Small intestine (tissue), 7 donors: ENCODE measurements at regions not wholly inside any gene's neighbourhood (a gene's known extent, or its start where the extent isn't known, plus 50 kb on each side); places are given as distances from the start of the nearest gene placed in this dataset.
A peak's percentile ranks its signal among the peaks of the same experiment; 100 is the strongest.

ENCODE experiments used
- DNase-seq, 2 donors: peaks; one replicate each; pipeline versions ENCODE4 v3.0.0 to v3.0.0-alpha.2; 2013
- FAIRE-seq: peaks from 2 replicates; lab custom pipeline; 2012; peaks lifted over from hg19 to GRCh38; lab: Jason Lieb, UNC
- H3K27ac ChIP-seq, 3 donors: one replicate each; pipeline ENCODE4 v1.5.1; 2013; ENCODE audit warnings: low read length in 2 of 3, mild to moderate bottlenecking in 2 of 3, control low read depth in 1 of 3, inconsistent platforms in 1 of 3, low read depth in 1 of 3, moderate library complexity in 1 of 3
- H3K27me3 ChIP-seq, 3 donors: one replicate each; pipeline ENCODE4 v1.6.1; 2013; ENCODE audit warnings: low read length in 3 of 3, inconsistent platforms in 1 of 3; ENCODE audit not compliant: control insufficient read depth in 3 of 3, insufficient read depth in 3 of 3
- H3K36me3 ChIP-seq, 3 donors: one replicate each; pipeline ENCODE4 v1.6.1; 2013; ENCODE audit warnings: low read length in 3 of 3, inconsistent platforms in 1 of 3, low read depth in 1 of 3, mild to moderate bottlenecking in 1 of 3, moderate library complexity in 1 of 3; ENCODE audit not compliant: control insufficient read depth in 3 of 3, insufficient read depth in 2 of 3
- H3K4me1 ChIP-seq, 3 donors: one replicate each; pipeline ENCODE4 v1.6.1; 2013; ENCODE audit warnings: low read length in 2 of 3, inconsistent platforms in 1 of 3, low read depth in 1 of 3, mild to moderate bottlenecking in 1 of 3, moderate library complexity in 1 of 3; ENCODE audit not compliant: control insufficient read depth in 3 of 3, insufficient read depth in 2 of 3
- H3K4me3 ChIP-seq, 3 donors: one replicate each; pipeline ENCODE4 v1.5.1; 2013; ENCODE audit warnings: low read length in 3 of 3, control low read depth in 1 of 3, inconsistent platforms in 1 of 3, low read depth in 1 of 3, mild to moderate bottlenecking in 1 of 3, moderate library complexity in 1 of 3
- H3K9me3 ChIP-seq, 2 donors: one replicate each; pipeline ENCODE4 v1.6.1; 2013; ENCODE audit warnings: low read depth in 1 of 2, low read length in 1 of 2; ENCODE audit not compliant: control insufficient read depth in 2 of 2, insufficient read depth in 1 of 2
- WGBS, 3 donors: extraction: QIAGEN DNeasy Blood & Tissue Kit; methylation state at CpG; one replicate each; pipeline ENCODE4 v1.1.7; 2013; 5-methylcytosine and 5-hydroxymethylcytosine counted together
- donor health status: healthy with polysubstance abuse.
- donor health status: control.
- donor health status: control.
- donor health status: Bipolar disorder and iron deficiency.
- donor health status: healthy.

DNA sequence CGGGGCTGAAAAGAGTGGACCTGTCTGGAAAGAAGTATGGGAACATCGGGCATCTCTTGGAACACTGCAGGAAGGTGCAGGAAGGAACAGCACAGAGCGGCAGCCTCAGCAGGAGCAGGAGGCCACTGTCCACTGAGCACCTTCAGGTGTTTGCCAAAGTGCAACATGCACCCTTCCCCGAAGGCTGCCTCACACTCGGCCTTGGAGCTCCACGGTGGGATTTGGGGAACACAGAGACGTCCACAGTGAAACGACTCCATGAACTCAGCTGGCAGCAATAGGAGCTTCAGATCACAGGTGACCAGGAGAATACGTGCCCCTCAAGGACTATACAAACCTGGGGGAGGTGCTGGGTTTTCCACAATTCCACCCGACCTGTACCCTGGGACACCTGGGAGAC, 140.3 kb upstream of the RET start:
- Histone ChIP-seq H3K27ac (no peak overlapping the region), H3K4me1 (no peaks in the 10 kb centered on the region), H3K4me3 (no peak overlapping the region), H3K27me3 (peaks cover 6 to 29% (median 12%) of the 10 kb centered on the region in 3 donors), H3K9me3 (no peaks in the 10 kb centered on the region), H3K36me3 (no peaks in the 10 kb centered on the region)
- WGBS, 3 donors = 76 to 89% (median 88%) methylated on average over 10 of the region's 10 CpGs
- DNase-seq (no peak), FAIRE-seq (no peak)

DNA sequence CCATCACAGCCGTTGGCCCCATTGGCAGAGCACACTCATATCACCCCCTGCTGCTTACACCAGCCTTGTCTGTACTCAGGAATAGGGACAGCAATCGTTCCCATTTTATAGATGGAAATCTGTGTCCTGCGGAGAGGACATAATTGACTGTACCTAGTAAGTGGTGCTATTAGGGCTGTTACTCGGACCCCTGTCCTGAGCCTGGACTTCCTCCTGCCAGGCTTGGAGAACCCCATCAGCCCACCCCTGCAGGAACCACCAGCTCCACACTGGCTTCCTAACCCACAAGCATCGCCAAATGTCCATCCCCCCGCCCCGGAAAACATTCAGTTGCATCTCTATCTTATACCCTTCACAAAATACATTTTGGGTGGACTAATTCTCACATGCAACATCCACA, 139.8 kb upstream of the RET start:
- 80 to 92% (median 88%) methylated on average over 7 of the region's 7 CpGs for WGBS, 3 donors
- FAIRE-seq = no peak
- no peaks in the 10 kb centered on the region for H3K36me3 ChIP-seq
- no peak overlapping the region for H3K4me3 ChIP-seq
- no peak overlapping the region for H3K27ac ChIP-seq
- no peaks in the 10 kb centered on the region for H3K4me1 ChIP-seq
- DNase-seq = no peak
- H3K9me3 ChIP-seq = no peaks in the 10 kb centered on the region
- H3K27me3 ChIP-seq = peaks cover 6 to 25% (median 11%) of the 10 kb centered on the region in 3 donors

DNA sequence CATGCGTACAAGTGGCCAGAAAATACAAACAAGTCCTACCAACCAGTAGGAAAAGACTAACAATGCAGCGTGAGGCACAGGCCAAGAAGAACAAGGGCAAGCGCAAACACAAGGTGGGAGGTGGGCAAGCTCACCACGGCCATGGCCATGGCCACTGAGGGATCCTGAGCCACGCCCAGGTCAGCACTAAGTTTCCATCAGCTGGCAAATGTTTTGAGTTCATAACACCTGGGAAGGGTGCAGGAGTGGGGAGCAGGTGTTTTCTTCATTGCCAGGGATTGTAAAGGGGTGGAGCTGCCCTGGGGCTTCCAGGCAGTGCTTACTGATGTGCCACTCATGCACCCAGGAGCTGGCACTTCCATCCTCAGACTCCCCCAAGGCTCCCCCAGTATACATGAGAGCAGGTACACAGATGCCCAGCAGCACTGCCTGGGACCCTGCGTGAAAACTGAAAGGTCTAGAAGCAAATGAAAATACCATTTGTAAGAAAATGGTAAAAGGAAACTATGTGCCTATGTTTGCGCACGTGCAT, 139.2 kb upstream of the RET start:
- H3K36me3 ChIP-seq = no peaks in the 10 kb centered on the region
- no peaks in the 10 kb centered on the region for H3K4me1 ChIP-seq
- H3K27ac ChIP-seq = no peak overlapping the region
- H3K9me3 ChIP-seq = no peaks in the 10 kb centered on the region
- WGBS, 3 donors = 40 to 76% (median 55%) methylated on average over 8 of the region's 8 CpGs
- H3K4me3 ChIP-seq = no peak overlapping the region
- peak in 1 of 2 donors; percentile 5 for DNase-seq
- FAIRE-seq = no peak
- H3K27me3 ChIP-seq = peaks cover 6 to 19% (median 7%) of the 10 kb centered on the region in 3 donors

DNA sequence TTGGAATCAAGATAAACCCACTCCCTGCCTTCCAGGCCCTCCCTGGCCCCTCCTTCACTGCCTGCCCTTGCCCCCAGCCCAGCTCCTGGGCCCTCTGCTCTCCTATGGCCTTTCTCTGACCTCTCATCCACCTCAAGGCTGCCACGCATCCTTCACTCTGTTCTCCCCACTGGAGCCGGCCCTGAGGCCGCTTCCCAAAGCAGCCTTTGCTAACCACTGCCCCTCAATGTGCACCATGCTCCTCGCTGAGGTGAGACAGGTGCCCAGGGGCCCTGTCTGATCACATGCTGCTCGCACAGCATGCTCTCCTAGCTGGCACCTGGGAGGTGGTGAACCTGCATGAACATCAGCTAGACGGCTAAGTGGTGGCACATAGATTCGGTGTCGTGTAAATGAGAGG, 138.5 kb upstream of the RET start:
- H3K27me3 ChIP-seq = peaks cover 5 to 14% (median 6%) of the 10 kb centered on the region in 3 donors
- FAIRE-seq = no peak
- H3K27ac ChIP-seq = no peak overlapping the region
- H3K36me3 ChIP-seq = no peaks in the 10 kb centered on the region
- no peak overlapping the region for H3K4me3 ChIP-seq
- no peaks in the 10 kb centered on the region for H3K4me1 ChIP-seq
- no peaks in the 10 kb centered on the region for H3K9me3 ChIP-seq
- whole genome bisulfite sequencing, 3 donors = 84 to 91% (median 87%) methylated on average over 8 of the region's 8 CpGs
- DNase-seq = no peak

DNA sequence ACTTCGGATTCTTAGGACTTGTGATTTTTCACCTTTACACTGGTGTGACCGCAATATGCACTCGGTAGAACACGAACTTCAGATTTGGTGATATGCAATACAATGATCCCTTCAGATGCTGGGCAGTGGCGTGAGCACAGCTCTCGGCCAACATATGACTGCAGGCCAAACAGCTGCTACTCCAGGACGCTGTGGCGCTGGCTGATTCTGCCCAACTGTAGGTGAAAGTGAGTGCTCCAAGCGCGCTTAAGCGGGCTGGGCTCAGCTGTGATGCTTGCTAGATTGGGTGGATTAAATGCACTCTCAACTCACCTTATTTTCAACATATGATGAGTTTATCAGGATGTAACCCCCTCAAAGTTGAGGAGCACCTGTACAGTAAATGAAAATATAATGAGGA, 137.6 kb upstream of the RET start:
- H3K27ac ChIP-seq = no peak overlapping the region
- no peaks in the 10 kb centered on the region for H3K4me1 ChIP-seq
- H3K36me3 ChIP-seq = no peaks in the 10 kb centered on the region
- DNase-seq = no peak
- no peak overlapping the region for H3K4me3 ChIP-seq
- FAIRE-seq = no peak
- peaks cover 0 to 6% (median 2%) of the 10 kb centered on the region in 3 donors for H3K27me3 ChIP-seq
- no peaks in the 10 kb centered on the region for H3K9me3 ChIP-seq
- 81 to 87% (median 86%) methylated on average over 11 of the region's 11 CpGs for WGBS, 3 donors

DNA sequence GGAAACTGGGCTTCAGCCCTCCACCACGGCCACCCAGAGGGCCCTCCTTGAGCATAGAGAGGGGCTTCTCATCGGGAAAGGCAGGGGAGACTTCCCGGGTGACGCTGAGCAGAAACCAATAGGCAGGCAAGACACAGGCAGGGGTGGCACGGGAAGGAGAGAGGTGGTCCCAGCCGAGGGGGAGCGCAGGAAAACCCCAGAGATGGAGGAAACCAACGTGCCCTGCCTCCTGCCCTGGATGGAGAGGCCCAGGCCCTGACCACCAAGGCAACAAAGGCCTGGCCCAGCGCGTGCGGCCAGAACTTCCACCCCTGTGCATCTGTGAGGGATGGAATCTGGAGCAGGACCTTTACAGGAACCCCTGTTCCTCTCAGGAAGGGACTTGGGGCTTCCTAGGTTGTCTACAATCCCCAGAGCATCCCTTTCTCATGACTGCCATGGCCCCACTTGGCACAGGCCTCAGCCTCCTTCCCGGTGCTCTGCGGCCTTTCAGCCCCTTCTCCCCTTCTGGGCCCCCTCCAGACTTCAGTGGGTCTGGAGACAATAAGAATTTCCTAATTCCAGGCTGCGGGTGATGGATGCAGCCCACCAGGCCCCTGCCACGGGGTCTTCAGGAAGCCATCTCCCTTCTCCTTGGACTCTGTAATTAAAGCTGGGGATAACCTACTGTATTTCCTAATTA, 137.0 kb upstream of the RET start:
- Histone ChIP-seq H3K27me3 (peaks cover 0 to 2% (median 0%) of the 10 kb centered on the region in 3 donors), H3K4me1 (no peaks in the 10 kb centered on the region), H3K36me3 (no peaks in the 10 kb centered on the region), H3K9me3 (no peaks in the 10 kb centered on the region), H3K4me3 (no peak overlapping the region), H3K27ac (no peak overlapping the region)
- WGBS, 3 donors = 81 to 87% (median 86%) methylated on average over 15 of the region's 15 CpGs
- FAIRE-seq (no peak), DNase-seq (no peak)

DNA sequence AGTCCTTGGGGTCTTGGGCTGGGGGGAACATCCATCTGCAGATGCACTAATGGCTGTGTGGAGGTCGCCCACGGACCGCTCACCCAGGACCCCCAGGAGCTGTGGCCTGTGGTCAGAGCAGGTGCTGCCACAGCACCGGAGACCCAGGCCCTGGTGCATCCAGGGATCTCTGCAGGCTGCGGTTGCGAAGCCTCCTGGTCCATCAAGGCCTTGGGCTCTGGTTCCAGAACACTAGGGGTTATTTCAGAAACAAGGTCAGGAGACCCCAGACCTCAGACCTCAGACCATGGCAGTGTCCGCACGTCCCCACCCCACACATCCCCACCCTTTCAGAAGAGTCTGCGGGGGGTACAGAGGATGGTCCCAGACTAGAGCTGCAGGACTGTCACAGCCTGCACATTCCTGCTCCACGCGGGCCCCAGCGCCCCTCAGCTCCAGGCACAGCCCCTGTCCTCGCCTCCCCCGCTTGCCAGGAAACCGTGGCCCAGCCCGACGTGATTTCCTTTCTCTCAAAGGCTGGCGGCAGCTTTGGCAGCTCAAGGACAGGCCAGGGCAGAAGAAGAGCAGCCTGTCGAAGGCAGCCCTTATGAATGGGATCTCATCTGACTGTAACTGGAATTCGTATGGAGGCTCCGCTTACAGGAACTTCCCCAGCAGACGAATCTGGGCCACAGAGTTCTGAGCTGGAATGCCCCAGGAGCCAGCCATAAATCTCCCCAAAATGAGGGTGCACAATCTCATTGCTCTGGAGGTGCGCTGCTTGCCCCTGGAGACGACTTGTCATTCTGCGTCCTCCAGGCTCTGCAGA, 136.2 kb upstream of the RET start:
- Histone ChIP-seq H3K9me3 (no peaks in the 10 kb centered on the region), H3K4me1 (no peaks in the 10 kb centered on the region), H3K4me3 (no peak overlapping the region), H3K27ac (no peak overlapping the region), H3K36me3 (no peaks in the 10 kb centered on the region), H3K27me3 (peaks cover 0 to 2% (median 0%) of the 10 kb centered on the region in 3 donors)
- whole genome bisulfite sequencing, 3 donors = 42 to 56% (median 51%) methylated on average over 25 of the region's 25 CpGs
- no peak for FAIRE-seq
- DNase-seq = no peak

DNA sequence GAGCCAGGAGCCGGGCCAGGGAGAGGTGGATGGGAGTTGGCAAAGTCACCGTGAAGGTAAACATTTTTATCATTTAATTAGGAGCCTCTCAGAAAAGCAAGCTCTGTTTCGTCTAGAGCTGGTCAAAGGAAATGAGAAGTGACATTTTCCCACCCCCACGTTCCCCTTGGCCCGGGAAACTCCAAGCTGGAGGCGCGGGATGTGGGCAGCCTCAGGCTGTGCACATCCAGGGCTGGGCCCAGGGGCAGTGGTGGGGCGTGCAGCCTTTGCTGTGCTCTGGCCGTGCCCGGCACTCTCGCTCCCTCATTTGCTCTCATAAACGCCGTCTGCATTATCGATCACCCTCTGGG, 135.6 kb upstream of the RET start:
- Histone ChIP-seq H3K36me3 (no peaks in the 10 kb centered on the region), H3K4me3 (no peak overlapping the region), H3K27ac (no peak overlapping the region), H3K9me3 (no peaks in the 10 kb centered on the region), H3K4me1 (no peaks in the 10 kb centered on the region), H3K27me3 (peaks cover 0 to under 1% (median 0%) of the 10 kb centered on the region in 3 donors)
- 15 to 45% (median 42%) methylated on average over 14 of the region's 14 CpGs for WGBS, 3 donors
- DNase-seq = peak in 1 of 2 donors; percentile 21
- FAIRE-seq = no peak
